Transverse colon (tissue), 4 donors: ENCODE measurements at regions not wholly inside any gene's neighbourhood (a gene's known extent, or its start where the extent isn't known, plus 50 kb on each side); places are given as distances from the start of the nearest gene placed in this dataset.

Experiments
- EP300 ChIP-seq: sonication (generic); formaldehyde crosslinking; IDR thresholded peaks from one replicate; pipeline ENCODE4 v1.6.1; 2017; ENCODE audit warnings: antibody characterized with exemption, low read depth
- POLR2A ChIP-seq: fragments of 450-650 bp; IDR thresholded peaks from one replicate; pipeline ENCODE4 v1.6.1; 2016; ENCODE audit warnings: antibody characterized with exemption, mild to moderate bottlenecking, moderate library complexity
- POLR2AphosphoS5 ChIP-seq, 3 donors: sonication (generic); formaldehyde crosslinking; IDR thresholded peaks; one replicate each; pipeline ENCODE4 v1.6.1; 2016; ENCODE audit warnings: antibody characterized with exemption in 3 of 3
- TF ChIP-seq, protein P1 (sequence below), 5 experiments: fragments of 200-600 bp in 3 of 5; fragments of 450-650 bp in 2 of 5; sonication (generic) in 3 of 5; IDR thresholded peaks; 1 replicate in 2 of 5; 2 replicates in 3 of 5; pipeline ENCODE4 v1.5.1; 2016 to 2017; ENCODE audit warnings: antibody characterized with exemption in 5 of 5, inconsistent platforms in 3 of 5, mild to moderate bottlenecking in 2 of 5, moderate library complexity in 1 of 5

GRCh38 chr18:56333839-56334238, 304.6 kb downstream of the TXNL1 start:
- TF ChIP-seq, protein P1, sequence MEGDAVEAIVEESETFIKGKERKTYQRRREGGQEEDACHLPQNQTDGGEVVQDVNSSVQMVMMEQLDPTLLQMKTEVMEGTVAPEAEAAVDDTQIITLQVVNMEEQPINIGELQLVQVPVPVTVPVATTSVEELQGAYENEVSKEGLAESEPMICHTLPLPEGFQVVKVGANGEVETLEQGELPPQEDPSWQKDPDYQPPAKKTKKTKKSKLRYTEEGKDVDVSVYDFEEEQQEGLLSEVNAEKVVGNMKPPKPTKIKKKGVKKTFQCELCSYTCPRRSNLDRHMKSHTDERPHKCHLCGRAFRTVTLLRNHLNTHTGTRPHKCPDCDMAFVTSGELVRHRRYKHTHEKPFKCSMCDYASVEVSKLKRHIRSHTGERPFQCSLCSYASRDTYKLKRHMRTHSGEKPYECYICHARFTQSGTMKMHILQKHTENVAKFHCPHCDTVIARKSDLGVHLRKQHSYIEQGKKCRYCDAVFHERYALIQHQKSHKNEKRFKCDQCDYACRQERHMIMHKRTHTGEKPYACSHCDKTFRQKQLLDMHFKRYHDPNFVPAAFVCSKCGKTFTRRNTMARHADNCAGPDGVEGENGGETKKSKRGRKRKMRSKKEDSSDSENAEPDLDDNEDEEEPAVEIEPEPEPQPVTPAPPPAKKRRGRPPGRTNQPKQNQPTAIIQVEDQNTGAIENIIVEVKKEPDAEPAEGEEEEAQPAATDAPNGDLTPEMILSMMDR (IDR thresholded peaks at IDR 0.05): no peak
- TF ChIP-seq POLR2AphosphoS5 (IDR thresholded peaks at IDR 0.05) (no peak), POLR2A (no peak), EP300 (no peak)
